HG02938 (cell line): ENCODE measurements at regions not wholly inside any gene's neighbourhood (a gene's known extent, or its start where the extent isn't known, plus 50 kb on each side); places are given as distances from the start of the nearest gene placed in this dataset.
"Not testable (repeated sequence)": the region's sequence is repeated elsewhere in the genome, so short reads cannot be mapped to it uniquely, and the experiment has no call there.

ENCODE experiments used
- ATAC-seq: cut with Tn5 transposase; IDR thresholded peaks from one replicate; pipeline ENCODE4 v1.9.1; 2021; ENCODE audit warnings: mild to moderate bottlenecking, moderate library complexity; ENCODE audit not compliant: unreplicated experiment

- not testable (repeated sequence) for ATAC-seq
These were observed 173.9 kb upstream of the C1orf87 start for GRCh38 chr1:60247467-60247866.

DNA sequence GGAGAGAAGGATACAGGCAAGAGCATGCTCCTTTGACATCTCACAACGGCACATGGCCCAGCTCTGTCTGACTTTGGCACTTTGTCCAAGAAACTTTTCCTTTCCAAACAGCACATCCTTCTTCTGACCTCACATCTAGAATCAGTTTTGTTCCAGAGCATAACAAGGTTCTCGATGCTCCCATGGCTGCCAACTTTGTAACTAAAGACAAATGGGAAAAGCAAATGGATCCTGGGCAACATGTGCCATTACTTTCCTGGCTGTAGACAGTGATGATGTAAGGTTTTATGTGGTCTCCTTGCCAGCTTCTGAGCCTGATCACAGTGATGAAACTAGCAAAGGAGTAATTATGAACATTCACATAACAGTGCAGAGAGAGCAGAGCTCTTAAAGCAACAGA is 171.8 kb upstream of the C1orf87 start:
- ATAC-seq, result no peak

GRCh38 chr1:60244906-60245305 is 171.3 kb upstream of the C1orf87 start:
- no peak for ATAC-seq

GRCh38 chr1:60235275-60235674 is 161.7 kb upstream of the C1orf87 start:
- ATAC-seq, result no peak

- no peak for ATAC-seq
These were observed 161.2 kb upstream of the C1orf87 start for GRCh38 chr1:60234776-60235175.

GRCh38 chr1:60229821-60230220 is 156.3 kb upstream of the C1orf87 start:
- no peak for ATAC-seq

GRCh38 chr1:60228041-60228491 is 154.5 kb upstream of the C1orf87 start:
- ATAC-seq, result no peak

- no peak for ATAC-seq
These were observed 154.0 kb upstream of the C1orf87 start for GRCh38 chr1:60227601-60228000.

GRCh38 chr1:60225486-60225885 is 151.9 kb upstream of the C1orf87 start:
- no peak for ATAC-seq

GRCh38 chr1:60224523-60224922 is 151.0 kb upstream of the C1orf87 start:
- no peak for ATAC-seq

GRCh38 chr1:60223158-60223557 is 149.6 kb upstream of the C1orf87 start:
- no peak for ATAC-seq

GRCh38 chr1:60222360-60223115 is 149.0 kb upstream of the C1orf87 start:
- ATAC-seq, result no peak

- no peak for ATAC-seq
These were observed 139.7 kb upstream of the C1orf87 start for GRCh38 chr1:60213253-60213652.

DNA sequence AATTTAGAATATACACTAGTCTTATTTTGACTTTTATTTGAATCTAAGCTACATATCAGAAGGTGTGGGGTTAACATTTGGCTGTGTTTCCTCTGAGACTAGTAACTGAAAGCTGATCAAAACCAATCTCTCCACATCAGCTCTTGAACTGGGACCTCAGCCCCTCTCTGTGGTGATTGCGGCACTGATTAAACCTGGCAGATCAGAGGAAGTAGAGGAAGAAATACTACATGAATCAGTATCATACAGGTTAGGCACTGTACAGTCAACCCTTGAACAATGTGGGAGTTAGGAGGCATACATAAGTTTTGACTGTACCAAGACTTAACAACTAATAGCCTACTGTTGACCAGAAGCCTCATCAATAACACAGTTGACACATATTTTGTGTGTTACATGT is 122.5 kb upstream of the C1orf87 start:
- ATAC-seq, result no peak

GRCh38 chr1:60185684-60186083 is 112.1 kb upstream of the C1orf87 start:
- ATAC-seq, result no peak

DNA sequence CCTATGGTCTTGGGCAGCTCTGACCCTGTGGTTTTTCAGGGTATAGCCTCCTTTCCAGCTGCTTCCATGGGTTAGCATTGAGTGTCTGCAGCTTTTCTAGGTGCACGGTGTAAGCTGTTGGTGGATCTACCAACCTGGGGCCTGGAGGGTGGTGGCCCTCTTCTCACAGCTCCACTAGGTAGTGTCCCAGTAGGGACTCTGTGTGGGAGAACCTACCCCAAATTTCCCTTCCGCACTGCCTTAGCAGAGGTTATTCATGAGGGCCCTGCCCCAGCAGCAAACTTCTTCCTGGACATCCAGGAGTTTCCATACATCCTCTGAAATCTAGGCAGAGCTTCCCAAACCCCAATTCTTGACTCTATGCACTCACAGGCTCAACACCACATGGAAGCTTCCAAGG is 111.0 kb upstream of the C1orf87 start:
- no peak for ATAC-seq

GRCh38 chr1:60173729-60174505 is 100.3 kb upstream of the C1orf87 start:
- no peak for ATAC-seq

DNA sequence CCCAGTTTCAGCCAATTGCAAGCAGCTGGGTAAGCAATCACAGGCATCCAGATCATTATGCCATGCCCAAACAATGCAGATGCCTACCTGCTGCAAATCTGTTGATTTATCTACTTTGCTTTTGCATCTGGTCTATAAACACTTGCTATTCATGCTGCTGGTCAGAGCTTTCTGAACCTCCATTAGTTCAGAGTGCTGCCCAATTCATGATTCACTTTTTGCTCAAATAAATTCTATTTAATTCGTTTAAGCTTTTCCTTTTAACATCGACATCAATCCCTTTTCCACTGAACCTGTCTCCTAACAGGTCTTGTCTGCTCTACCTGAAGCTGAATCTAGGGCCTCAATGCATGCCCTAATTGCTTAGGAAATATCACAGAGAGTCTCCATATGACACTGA is 99.4 kb upstream of the C1orf87 start:
- ATAC-seq, result no peak

DNA sequence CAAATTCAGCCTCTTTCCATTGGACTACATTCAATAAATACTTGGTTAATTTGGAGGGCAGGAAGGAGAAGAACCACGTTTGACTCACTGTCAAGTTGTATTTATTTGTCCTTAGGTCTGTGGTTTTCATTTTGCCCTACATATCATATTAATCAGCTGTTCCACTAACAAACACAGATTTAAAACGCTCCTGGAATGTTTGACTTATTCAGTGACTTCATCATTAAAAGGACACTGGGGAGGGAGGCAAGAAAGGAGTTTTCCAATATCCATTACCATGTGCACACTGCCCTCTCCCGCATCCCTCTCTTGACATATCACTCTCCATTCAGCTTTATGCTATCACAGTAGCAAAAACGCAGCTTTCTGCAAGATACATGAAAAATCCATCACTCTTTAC is 98.2 kb upstream of the C1orf87 start:
- no peak for ATAC-seq

GRCh38 chr1:60170709-60171108 is 97.1 kb upstream of the C1orf87 start:
- ATAC-seq, result no peak

- ATAC-seq, result no peak
These were observed 95.6 kb upstream of the C1orf87 start for GRCh38 chr1:60169206-60169605.

- no peak for ATAC-seq
These were observed 89.4 kb upstream of the C1orf87 start for GRCh38 chr1:60162936-60163335.
